GM21515 (cell line): ENCODE measurements at regions not wholly inside any gene's neighbourhood (a gene's known extent, or its start where the extent isn't known, plus 50 kb on each side); places are given as distances from the start of the nearest gene placed in this dataset.

Experiments used
- ATAC-seq: cut with Tn5 transposase; IDR thresholded peaks from one replicate; pipeline ENCODE4 v1.9.1; 2021; ENCODE audit not compliant: unreplicated experiment

- no peak for ATAC-seq
Observed at GRCh38 chr18:22667616-22668422, 250.1 kb upstream of the CTAGE1 start.

DNA sequence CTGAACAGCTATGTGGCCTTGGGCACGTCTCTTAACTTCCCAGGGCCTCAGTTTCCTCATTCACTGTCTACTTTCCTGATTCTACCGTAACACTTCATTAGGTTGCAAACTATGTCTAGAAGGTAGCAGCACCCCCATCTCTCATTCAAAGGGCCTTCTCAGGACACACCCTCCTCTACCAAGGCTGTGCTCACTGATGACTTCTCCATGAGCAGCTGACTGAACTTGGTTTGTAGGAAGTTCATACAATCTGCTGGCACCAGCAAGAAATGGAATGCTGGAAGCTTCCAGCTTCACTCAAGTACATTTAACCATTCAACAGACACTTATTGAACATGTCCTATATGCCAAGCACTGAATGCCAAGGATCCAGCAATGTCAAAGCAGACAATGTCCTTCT, 250.8 kb upstream of the CTAGE1 start:
- ATAC-seq, result no peak

DNA sequence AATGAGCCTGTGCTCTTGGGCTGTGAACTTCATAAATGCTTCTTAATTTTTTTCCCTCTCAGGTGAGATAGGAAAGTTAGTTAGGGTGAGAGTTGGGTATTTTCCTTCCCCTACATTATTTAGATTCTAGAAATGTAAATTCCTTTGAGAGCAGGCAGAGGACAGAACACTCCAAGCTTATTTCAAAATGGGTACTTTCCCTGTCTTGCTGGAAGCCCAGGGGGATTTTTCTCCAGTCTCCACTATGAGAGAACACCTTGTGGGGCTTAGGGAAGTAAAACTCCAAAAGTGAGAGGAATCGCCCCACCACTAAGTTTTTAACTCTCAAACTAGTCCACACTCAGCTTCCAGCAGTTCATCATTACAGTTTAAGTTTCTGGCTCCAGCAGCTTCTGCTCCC, 253.2 kb upstream of the CTAGE1 start:
- ATAC-seq, result peak; percentile 40

DNA sequence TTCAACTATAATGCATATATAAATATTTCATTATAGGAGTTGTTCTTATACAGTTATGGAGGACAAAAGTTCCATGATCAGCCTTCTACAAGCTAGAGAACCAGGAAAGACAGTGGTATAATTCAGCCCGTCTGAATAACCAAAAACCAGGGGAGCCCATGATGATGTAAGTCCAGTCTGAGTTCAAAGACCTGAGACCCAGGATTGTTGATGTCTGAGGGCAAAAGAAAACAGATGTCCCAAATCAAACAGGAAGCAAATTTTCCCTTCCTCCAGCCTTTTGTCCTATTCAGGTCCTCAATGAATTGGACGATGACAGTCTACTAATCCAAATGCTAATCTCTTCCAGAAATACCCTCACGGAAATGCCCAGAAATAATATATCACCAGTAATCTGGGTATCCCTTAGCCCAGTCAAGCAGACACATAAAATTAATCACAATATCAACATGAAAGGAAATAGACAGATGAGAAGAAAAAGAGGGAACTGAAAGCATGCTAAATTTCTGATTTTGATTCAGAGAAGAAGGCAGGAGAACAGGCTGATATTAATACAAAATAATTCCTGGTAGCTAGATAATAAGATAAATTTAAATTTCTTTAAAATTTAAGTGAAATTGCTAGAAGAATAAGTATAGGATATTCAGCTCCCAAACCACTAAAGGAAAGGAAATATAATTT, 255.6 kb upstream of the CTAGE1 start:
- no peak for ATAC-seq

DNA sequence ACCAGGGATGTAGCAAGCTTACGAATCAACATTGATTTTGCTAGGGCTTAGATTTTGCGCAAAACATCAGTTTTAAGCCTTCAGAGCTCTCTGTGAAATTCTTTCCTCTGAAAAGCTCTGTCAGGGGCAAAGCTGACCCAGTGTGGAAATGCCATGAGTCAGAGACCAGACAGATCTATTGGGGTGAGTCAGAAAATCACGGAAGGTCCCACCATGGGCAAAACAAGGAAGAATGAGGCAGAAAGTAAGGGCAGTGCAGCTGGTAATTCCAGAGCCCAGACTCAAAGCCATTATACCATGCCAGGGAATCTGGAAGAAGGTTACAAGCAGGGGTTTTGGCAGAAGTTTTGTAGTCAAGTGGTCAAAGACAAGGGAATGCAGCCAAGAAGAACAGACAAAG, 256.6 kb upstream of the CTAGE1 start:
- ATAC-seq, result no peak

GRCh38 chr18:22675006-22675405, 257.3 kb upstream of the CTAGE1 start:
- no peak for ATAC-seq

GRCh38 chr18:22676423-22676822, 256.7 kb upstream of the RBBP8 start:
- no peak for ATAC-seq

DNA sequence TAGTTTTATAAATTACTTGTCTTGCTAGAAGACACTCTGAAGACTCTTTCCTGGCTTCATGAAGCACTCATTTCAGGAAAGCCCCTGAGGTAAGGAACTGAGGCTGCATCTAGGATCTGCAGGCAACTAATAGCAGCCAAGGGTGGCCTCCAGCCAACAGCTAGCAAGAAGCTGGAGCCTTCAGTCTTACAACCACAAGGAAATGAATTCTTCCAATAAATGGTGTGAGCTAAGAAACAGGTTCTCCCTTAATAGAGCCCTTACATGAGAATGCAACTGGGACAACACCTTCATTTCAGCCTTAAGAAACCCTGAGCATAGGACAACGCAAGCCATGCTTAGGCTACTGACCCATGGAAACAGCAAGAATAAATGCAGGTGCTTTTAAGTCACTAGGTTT, 254.6 kb upstream of the RBBP8 start:
- ATAC-seq, result no peak

DNA sequence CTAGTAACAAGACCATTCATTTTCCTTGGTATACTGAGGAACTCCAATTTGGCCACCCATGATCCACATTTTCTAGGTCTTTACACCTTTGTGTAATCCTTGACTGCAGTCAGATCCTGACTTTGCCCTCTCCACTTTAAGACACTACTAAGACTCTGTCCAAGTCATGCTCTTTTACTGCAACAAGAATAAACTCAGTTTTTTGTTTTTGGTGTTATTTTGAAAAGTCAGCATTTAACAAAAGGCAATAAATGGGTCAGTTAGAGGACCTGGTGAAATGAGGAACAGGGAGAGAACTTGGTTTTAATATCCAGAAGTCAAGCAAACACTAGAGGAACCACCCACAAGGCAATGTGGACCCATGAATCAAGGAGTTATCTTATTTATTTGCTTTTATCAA, 252.2 kb upstream of the RBBP8 start:
- ATAC-seq, result no peak

DNA sequence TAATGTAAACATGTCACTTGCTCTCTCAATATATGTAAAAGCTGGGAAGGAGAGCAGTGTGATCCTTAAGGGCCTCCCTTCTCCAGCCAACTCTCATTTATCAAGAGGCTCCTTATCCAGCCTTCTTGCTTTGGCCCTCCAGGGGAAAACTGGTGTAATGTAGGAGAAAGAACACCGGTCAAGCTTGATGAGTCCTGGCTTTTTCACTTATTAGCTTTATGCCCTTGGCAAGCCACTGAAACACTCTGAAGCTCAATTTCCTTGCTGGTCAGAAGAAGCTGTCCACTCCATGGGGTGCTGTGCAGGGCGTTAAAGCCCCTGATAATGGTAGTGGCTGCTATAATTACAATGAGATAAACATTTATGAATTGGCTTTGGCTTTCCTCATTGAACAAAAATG, 251.2 kb upstream of the RBBP8 start:
- no peak for ATAC-seq

DNA sequence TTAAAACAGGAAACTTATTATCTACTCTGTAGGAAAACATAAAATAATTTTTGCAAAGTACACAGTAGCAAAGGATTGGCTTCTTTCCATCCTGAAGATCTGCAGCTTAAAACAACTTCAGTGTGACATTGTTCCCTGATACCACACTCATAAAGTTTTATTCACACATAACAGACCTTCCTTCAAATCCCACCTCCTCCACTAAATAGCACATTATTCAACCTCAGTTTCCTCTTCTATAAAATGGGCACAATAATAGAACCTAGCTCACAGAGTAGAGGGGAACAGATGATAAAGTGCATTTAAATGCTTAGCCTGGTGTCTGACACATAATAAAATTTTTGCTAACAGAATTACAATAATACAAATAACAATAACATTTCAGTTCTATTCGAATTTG, 250.4 kb upstream of the RBBP8 start:
- no peak for ATAC-seq

GRCh38 chr18:22683196-22683676, 249.9 kb upstream of the RBBP8 start:
- ATAC-seq, result no peak

DNA sequence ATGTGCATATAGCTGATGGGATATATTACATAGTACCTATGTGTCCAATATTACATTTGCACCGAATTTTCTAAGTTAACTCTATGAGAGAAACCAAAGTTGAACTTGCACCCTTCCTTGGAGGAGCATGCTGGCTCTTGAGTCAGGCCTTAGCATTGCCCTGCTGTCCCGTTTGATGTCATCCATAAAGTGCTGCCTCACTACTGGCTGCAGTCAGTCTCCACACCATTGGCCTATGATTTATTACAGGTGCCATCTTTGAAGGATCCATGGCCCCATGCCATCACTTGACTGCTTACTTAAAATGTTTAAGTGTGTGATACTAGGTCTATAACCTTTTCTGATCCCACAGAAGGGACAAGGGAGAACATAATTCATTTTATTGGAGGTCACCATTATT, 249.3 kb upstream of the RBBP8 start:
- no peak for ATAC-seq

DNA sequence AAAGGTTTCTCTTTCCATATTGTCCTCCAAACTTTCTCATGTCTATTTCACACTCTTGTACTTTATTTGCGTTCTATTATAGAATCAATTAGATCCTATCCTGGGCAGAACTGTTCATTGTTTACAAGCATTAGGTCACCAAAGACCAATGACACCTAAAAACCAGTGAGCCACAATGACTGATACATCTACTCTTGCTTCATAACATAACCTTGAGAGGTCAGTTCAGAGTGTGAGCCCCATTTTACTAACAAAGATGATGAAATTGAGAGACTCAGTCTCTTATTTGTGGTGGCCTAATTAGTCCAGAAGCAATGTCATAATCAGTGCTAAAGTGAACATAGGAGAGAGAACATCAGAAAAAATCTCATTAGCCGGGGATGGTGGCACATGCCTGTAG, 248.9 kb upstream of the RBBP8 start:
- ATAC-seq, result no peak

DNA sequence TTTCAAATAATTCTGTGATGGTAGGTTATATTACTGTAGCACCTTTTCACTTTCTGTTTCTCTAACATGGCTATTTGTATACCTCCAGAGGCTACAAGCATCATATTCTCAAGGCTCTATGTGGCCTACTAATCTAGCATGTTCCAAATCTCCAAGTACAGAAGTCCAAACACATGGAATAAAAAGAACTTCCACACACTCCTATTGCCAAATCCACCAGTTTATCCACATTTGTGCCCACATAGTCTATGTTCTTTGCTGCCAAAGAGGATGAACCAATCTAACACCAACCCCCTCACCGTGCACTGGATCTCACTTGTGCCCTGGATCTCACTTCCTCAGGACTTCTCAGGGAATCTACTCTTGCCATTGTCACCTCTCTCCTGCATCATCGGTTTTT, 247.3 kb upstream of the RBBP8 start:
- no peak for ATAC-seq

GRCh38 chr18:22687892-22688680, 245.0 kb upstream of the RBBP8 start:
- ATAC-seq, result no peak

GRCh38 chr18:22688877-22689496, 244.1 kb upstream of the RBBP8 start:
- no peak for ATAC-seq

- ATAC-seq, result no peak
Observed at GRCh38 chr18:22689712-22690111, 243.4 kb upstream of the RBBP8 start.

- no peak for ATAC-seq
Observed at GRCh38 chr18:22690556-22690955, 242.6 kb upstream of the RBBP8 start.

DNA sequence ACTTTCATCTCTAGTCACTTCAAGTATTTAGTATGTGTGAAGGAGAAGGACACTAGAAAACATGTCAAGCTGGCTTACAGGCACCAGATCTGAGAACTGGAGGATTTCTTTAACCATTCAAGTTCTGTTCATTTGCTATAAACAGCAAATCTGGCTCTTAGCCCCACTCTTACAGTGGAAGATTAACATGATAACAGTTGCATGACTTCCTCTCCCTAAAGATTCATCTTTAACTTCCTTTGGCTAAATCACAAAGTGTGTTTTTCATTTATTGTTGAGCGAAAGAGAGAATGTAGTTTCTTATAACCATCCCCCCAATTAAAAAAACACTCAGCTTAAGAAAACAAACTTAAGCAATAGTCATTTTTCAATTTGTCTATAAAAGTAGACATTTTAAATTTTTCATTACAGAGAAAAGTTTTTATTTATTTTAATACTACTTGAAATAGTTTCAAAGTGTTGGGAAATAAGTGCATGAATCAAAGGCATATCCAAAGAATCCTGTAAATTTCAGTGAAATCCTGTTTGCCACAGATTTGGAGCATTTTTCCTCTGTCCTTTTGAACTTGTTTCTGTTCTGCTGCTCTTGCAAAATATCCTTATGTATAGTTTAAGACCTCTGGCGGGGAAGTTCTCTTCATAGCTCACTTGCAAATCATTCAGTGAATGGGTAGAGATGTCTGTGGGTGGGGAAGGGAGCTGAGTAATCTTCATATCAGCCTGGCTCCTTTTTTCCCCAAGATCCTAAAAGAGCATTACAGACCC, 241.0 kb upstream of the RBBP8 start:
- no peak for ATAC-seq

DNA sequence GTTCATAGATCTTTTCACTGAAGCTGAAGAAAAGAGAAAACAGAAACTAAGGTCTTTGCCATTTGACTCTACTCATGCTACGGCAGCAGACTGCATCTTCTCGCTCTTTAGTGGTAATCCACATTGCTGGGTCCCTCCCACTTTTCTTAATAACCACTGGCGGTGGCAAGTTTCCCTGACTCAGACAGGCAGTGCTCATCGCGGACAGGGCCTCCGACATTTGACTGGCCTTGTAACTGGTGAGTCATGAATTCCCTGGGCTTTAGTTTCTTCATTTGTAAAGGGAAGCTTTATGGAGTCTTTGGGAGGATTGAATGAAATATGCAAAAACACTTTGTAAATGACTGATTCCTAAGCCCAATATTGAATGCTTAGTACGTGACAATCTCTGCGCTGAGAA, 238.2 kb upstream of the RBBP8 start:
- ATAC-seq, result no peak
